Esophagus muscularis mucosa (tissue), 4 donors: ENCODE measurements at regions not wholly inside any gene's neighbourhood (a gene's known extent, or its start where the extent isn't known, plus 50 kb on each side); places are given as distances from the start of the nearest gene placed in this dataset.

Experiments used
- CTCF ChIP-seq, 3 experiments: fragments of 200-600 bp in 2 of 3; fragments of 450-650 bp in 1 of 3; sonication (generic) in 2 of 3; IDR thresholded peaks; one replicate each; pipeline ENCODE4 v1.5.1; 2017 to 2019; ENCODE audit warnings: antibody characterized with exemption in 3 of 3, mild to moderate bottlenecking in 2 of 3, moderate library complexity in 1 of 3
- EP300 ChIP-seq: sonication (generic); formaldehyde crosslinking; IDR thresholded peaks from one replicate; pipeline ENCODE4 v1.6.1; 2017; ENCODE audit warnings: antibody characterized with exemption
- POLR2A ChIP-seq: fragments of 450-650 bp; IDR thresholded peaks from one replicate; pipeline ENCODE4 v1.6.1; 2017; ENCODE audit warnings: antibody characterized with exemption, moderate library complexity, mild to moderate bottlenecking, low read depth
- POLR2AphosphoS5 ChIP-seq, 2 donors: sonication (generic); formaldehyde crosslinking; IDR thresholded peaks; one replicate each; pipeline ENCODE4 v1.6.1; 2017; ENCODE audit warnings: antibody characterized with exemption in 2 of 2

- TF ChIP-seq POLR2A = no peak
- TF ChIP-seq CTCF (IDR thresholded peaks at IDR 0.05) = no peak
- TF ChIP-seq POLR2AphosphoS5 (IDR thresholded peaks at IDR 0.05) = no peak
- no peak for TF ChIP-seq EP300
These were observed 134.4 kb downstream of the LEPR start for GRCh38 chr1:65554829-65555228.
